CD4-positive, alpha-beta T cell (primary cell): ENCODE measurements at regions not wholly inside any gene's neighbourhood (a gene's known extent, or its start where the extent isn't known, plus 50 kb on each side); places are given as distances from the start of the nearest gene placed in this dataset.

Experiments
- ATAC-seq: fragments of 200-7000 bp; cut with Tn5 transposase; one replicate; pipeline ENCODE4 v1.10.0; 2022; ENCODE audit warnings: mild to moderate bottlenecking; ENCODE audit not compliant: poor library complexity
- CTCF ChIA-PET: fragments of 350-600 bp; sonication (Branson Sonifier 250); formaldehyde crosslinking; loops from one replicate; lab custom pipeline; 2021; ENCODE audit warnings: antibody characterized with exemption, inconsistent platforms; lab: Charles Lee
- POLR2A ChIA-PET: fragments of 350-600 bp; sonication (Branson Sonifier 250); formaldehyde crosslinking; loops from one replicate; lab custom pipeline; 2021; ENCODE audit warnings: antibody characterized with exemption, inconsistent platforms; lab: Charles Lee
- DNase-seq, 14 experiments: peaks; one replicate each; pipeline ENCODE4 v3.0.0-alpha.2; 2013 to 2020; ENCODE audit warnings: mixed read lengths in 2 of 14
- H3K27ac ChIP-seq, 2 donors: one replicate each; pipeline versions ENCODE4 v1.5.1 to v1.7.0; 2013; ENCODE audit warnings: low read length in 2 of 2, low read depth in 1 of 2, mild to moderate bottlenecking in 1 of 2
- H3K27me3 ChIP-seq, 2 experiments: 1 replicate in 1 of 2; 2 replicates in 1 of 2; pipeline versions ENCODE4 v1.6.1 to v1.7.0; 2013; ENCODE audit warnings: low read length in 2 of 2, control low read depth in 1 of 2, mild to moderate bottlenecking in 1 of 2, moderate library complexity in 1 of 2; ENCODE audit not compliant: insufficient read depth in 2 of 2, control insufficient read depth in 1 of 2
- H3K36me3 ChIP-seq: one replicate; pipeline ENCODE4 v1.6.1; 2013; ENCODE audit warnings: low read length, control low read depth; ENCODE audit not compliant: insufficient read depth
- H3K4me1 ChIP-seq: one replicate; pipeline ENCODE4 v1.6.1; 2013; ENCODE audit warnings: low read length, control low read depth; ENCODE audit not compliant: insufficient read depth
- H3K4me3 ChIP-seq: one replicate; pipeline ENCODE4 v1.5.1; 2013; ENCODE audit warnings: mild to moderate bottlenecking, low read length, moderate library complexity
- H3K9me3 ChIP-seq, 2 experiments: 1 replicate in 1 of 2; 2 replicates in 1 of 2; pipeline versions ENCODE4 v1.6.1 to v1.7.0; 2013; ENCODE audit warnings: low read length in 2 of 2, mild to moderate bottlenecking in 2 of 2, control low read depth in 1 of 2, moderate library complexity in 1 of 2; ENCODE audit not compliant: control insufficient read depth in 1 of 2, insufficient read depth in 1 of 2
- H3K27ac Mint-ChIP-seq: one replicate; pipeline ENCODE4 v1.8.0; 2020; ENCODE audit warnings: mixed read lengths
- H3K27me3 Mint-ChIP-seq: one replicate; pipeline ENCODE4 v1.8.0; 2021; ENCODE audit warnings: mixed read lengths
- H3K36me3 Mint-ChIP-seq: one replicate; pipeline ENCODE4 v1.8.0; 2021; ENCODE audit warnings: low read depth, mixed read lengths
- H3K4me1 Mint-ChIP-seq: one replicate; pipeline ENCODE4 v1.8.0; 2021; ENCODE audit warnings: low read depth, mixed read lengths
- H3K4me3 Mint-ChIP-seq: one replicate; pipeline ENCODE4 v1.8.0; 2020; ENCODE audit warnings: mild to moderate bottlenecking, mixed read lengths
- H3K9me3 Mint-ChIP-seq: one replicate; pipeline ENCODE4 v1.8.0; 2020; ENCODE audit warnings: mixed read lengths
- CTCF ChIP-seq: fragments of 200-600 bp; IDR thresholded peaks from one replicate; pipeline ENCODE4 v1.8.0; 2022; ENCODE audit warnings: antibody characterized with exemption, mild to moderate bottlenecking
- intact Hi-C, 2 experiments: fragments of 100-400 bp; cut with DNase I in 1 of 2; cut with micrococcal nuclease in 1 of 2; formaldehyde crosslinking; loops; one replicate each; pipeline versions ENCODE4 v1.15.1 to v1.9.0; 2023 to 2025; cut with DNase I, micrococcal nuclease

- DNase-seq (no peak), ATAC-seq (no peak)
- ChIA-PET CTCF (no interaction called here), POLR2A (no interaction called here)
- H3K27ac ChIP-seq, result no peak overlapping the region
- no peak overlapping the region for H3K27ac Mint-ChIP-seq
- H3K4me3 Mint-ChIP-seq, result no peak overlapping the region
- intact Hi-C loops, result no loop called here
- H3K4me3 ChIP-seq, result no peak overlapping the region
- H3K4me1 ChIP-seq, result no peaks in the 10 kb centered on the region
- no peaks in the 10 kb centered on the region for H3K9me3 ChIP-seq
- H3K36me3 Mint-ChIP-seq, result peaks cover 23% of the 10 kb centered on the region
- no peaks in the 10 kb centered on the region for H3K27me3 Mint-ChIP-seq
- H3K4me1 Mint-ChIP-seq, result peaks cover 6% of the 10 kb centered on the region
- TF ChIP-seq CTCF, result no peak
- no peaks in the 10 kb centered on the region for H3K27me3 ChIP-seq
- H3K36me3 ChIP-seq, result no peaks in the 10 kb centered on the region
- H3K9me3 Mint-ChIP-seq, result no peaks in the 10 kb centered on the region
These were observed 170.6 kb downstream of the LTN1 start for GRCh38 chr21:28822123-28822399.

- Histone ChIP-seq H3K9me3 (no peaks in the 10 kb centered on the region), H3K4me3 (no peak overlapping the region), H3K36me3 (no peaks in the 10 kb centered on the region), H3K4me1 (no peaks in the 10 kb centered on the region), H3K27ac (no peak overlapping the region), H3K27me3 (no peaks in the 10 kb centered on the region)
- intact Hi-C loops, result no loop called here
- Mint-ChIP-seq H3K4me1 (peaks cover 6% of the 10 kb centered on the region), H3K27ac (no peak overlapping the region), H3K27me3 (no peaks in the 10 kb centered on the region), H3K4me3 (no peak overlapping the region), H3K9me3 (no peaks in the 10 kb centered on the region), H3K36me3 (peaks cover 29% of the 10 kb centered on the region)
- POLR2A ChIA-PET, result no interaction called here
- ATAC-seq (no peak), DNase-seq (no peak)
- CTCF ChIA-PET, result no interaction called here
- TF ChIP-seq CTCF, result no peak
These were observed 171.2 kb downstream of the LTN1 start for GRCh38 chr21:28821276-28822122.

- intact Hi-C loops, result no loop called here
- no peak overlapping the region for H3K27ac ChIP-seq
- H3K4me1 ChIP-seq, result no peaks in the 10 kb centered on the region
- H3K4me3 ChIP-seq, result no peak overlapping the region
- H3K9me3 ChIP-seq, result no peaks in the 10 kb centered on the region
- DNase-seq (no peak), ATAC-seq (no peak)
- ChIA-PET POLR2A (no interaction called here), CTCF (interaction anchor here (0.6 kb wide), 1 partner anchor 288 kb away, joined by 3 read pairs; no protein-coding TSS in a partner anchor)
- Mint-ChIP-seq H3K9me3 (peaks cover 7% of the 10 kb centered on the region), H3K4me1 (no peaks in the 10 kb centered on the region), H3K36me3 (peaks cover 39% of the 10 kb centered on the region), H3K27me3 (no peaks in the 10 kb centered on the region), H3K27ac (no peak overlapping the region), H3K4me3 (no peak overlapping the region)
- H3K36me3 ChIP-seq, result no peaks in the 10 kb centered on the region
- no peaks in the 10 kb centered on the region for H3K27me3 ChIP-seq
- TF ChIP-seq CTCF, result no peak
These were observed 173.9 kb downstream of the LTN1 start for GRCh38 chr21:28818663-28819278.
